ENCODE measurements at regions not wholly inside any gene's neighbourhood (a gene's known extent, or its start where the extent isn't known, plus 50 kb on each side); places are given as distances from the start of the nearest gene placed in this dataset.

DNA sequence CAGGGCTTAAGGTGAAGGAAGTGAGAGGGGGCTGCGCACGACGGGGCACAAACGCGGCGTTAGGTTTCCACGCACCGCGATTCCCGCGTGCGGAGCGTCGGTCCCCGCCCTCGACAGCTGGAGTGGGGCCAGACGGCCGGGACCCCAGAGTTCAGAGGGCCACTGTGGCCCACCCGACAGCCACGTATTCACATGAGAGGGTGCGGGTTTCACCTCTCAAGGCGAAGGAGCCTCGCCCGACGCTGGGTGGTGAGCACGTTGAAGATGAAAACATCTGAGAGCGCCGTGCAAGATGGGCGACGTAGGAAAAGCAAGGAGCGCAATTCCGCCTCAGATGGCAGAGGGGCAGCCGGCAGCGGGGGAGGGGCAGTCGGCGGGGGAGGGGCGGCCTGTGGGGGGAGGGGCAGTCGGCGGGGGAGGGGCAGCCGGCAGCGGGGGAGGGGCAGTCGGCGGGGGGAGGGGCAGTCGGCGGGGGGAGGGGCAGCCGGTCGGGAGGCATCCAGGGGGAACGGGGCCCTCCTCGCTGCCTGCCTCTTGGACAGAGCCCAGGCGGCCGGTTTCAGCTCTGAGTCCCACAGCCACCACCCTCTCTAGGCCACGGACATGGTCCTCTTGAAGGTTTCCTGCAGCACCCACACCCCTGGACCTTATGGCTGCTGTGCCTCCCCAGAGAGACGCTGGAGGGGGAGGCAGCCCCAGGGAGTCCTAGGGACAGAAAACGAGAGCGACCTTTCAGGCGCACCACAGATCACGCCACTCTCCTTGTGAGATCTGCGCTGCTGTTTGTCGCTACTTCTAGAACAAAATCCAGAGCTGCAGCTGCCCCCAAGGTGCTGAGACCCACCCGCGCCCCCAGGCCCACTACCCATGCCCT, 113.7 kb downstream of the DLL1 start:
- DNase-seq: no peak

DNA sequence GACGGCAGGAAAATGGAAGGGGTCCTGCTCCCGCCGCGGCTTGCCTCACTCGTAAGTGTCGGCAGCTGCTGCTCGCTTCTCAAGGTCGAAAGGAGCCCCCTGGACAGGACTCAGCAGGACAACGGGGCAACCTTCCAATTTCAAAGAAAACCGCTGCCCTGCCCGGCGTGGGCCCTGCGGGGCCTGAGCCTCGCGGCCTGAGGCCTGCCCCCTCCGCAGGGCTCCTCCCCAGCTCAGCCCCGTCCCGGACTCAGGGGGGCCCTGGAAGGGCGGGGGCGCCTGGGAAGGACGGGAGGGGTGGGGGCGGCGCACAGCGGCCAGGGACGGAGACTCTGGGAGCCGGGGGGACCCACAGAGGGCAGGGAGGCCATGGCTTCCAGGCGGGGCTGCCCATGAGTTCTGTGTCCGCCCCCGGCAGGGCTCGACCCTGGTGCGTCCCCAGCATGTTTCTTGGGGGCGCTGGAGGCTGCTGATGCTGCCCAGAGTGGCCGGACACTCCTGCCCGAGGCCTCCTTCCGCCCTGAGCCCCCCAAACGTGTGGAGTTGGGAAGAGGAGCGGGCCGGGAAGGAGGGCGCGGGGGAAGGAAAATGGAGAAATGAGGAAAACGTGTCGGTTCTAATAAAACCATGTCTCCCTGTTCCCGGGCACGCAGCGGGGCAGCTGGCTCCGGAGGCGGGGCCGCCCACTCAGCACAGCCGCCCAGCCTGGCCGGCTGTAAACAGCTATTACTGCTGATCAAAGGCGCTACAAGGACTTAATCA, 114.6 kb downstream of the DLL1 start:
- no peak for DNase-seq

DNA sequence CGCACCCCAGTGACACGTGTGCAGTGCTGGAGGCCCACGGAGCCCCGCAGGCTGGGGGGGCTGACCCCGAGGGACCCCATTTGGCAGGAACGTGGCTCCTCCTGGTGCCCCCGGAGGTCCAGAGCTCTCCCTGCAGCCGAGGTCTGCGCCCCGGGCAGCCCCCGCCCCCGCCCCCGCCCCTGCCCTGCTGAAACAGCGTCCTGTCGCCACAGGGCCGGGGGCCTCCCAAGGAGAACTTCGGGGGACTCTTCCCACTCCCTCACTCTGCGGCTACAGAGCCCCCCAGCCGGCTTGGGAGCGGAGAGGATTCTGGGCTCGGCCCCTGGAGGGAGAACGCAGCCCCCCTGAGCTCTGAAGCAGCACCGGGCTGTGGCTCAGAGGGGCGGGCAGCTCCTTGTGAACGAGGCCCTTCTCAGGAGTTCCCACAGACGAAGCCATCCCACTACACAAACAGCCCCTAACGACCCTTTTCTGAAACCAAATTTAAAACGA, 115.2 kb downstream of the DLL1 start:
- DNase-seq: no peak

GRCh38 chr6:170174771-170175643, 115.9 kb downstream of the DLL1 start:
- DNase-seq: no peak

- no peak for DNase-seq
Measured at GRCh38 chr6:170174124-170174770, 116.6 kb downstream of the DLL1 start.

DNA sequence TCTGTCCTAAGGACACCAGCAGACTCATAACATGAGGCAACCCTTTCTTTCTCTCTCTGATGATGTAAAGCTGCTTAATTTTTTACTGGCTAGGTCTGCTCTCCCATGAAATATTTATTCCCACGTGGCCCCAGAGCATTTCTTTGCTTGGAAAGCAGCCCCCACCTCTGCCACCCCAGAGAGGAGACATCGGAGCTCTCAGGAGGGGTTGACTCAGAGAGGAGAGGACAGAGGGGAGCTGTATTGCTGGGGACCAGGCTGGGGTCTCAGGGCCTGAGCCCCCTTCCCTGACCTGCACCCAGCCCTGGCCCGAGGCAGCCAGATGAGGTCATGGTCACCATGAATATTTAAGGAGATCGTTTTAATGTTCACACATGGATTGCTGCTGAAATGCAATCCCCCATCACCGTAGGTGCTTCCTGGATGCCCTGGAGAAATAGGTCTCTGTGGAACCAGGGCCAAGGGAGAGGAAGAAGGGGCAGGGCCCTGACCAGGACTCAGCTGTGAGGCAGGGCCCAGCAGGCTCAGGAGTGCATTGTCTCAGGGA, 117.5 kb downstream of the DLL1 start:
- no peak for DNase-seq

GRCh38 chr6:170172825-170173256, 118.0 kb downstream of the DLL1 start:
- no peak for DNase-seq

DNA sequence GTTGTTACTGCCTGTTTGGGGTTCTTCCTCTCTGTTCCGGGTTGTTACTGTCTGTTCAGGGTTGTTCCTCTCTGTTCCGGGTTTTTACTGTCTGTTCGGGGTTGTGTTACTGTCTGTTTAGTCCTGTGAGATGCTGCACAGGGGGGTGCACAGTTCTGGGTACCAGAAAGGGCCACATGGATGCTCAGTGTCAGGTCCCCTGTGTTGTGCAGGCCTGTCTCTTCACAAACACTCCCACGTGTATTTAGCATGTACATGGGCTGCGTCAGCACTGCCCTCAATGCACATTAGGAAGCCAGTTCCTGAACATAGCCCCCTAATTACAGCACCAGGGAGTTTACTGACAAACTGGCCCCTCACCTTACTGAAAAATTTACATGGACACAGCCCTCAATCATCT, 118.5 kb downstream of the DLL1 start:
- DNase-seq: no peak

DNA sequence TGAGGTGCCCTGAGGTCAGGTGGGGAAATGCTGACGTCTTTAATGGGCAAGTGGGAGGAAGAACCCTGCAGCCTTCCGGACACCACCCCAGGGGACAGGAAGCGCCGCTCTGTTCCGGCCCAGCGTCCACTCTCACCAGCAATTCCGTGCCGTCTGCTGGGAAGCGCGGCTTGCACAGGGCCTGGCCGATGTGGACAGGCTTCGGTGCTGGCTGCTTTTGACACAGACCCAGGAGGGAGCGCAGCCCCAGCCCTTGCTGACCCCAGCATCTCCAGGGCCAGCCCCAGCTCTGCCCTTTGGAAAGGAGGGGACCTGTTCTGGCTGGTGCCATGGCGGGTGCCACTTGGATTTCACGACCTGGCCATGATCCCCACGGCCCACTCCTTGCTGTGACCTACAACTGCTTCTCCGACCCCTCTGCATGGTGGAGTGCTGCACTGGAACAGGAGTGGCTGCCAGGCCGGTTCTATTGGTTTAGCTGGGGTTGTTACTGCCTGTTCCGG, 123.2 kb downstream of the DLL1 start:
- no peak for DNase-seq

GRCh38 chr6:170166511-170167122, 124.3 kb downstream of the DLL1 start:
- no peak for DNase-seq

- DNase-seq: no peak
Measured at GRCh38 chr6:170165471-170166117, 125.3 kb downstream of the DLL1 start.

DNA sequence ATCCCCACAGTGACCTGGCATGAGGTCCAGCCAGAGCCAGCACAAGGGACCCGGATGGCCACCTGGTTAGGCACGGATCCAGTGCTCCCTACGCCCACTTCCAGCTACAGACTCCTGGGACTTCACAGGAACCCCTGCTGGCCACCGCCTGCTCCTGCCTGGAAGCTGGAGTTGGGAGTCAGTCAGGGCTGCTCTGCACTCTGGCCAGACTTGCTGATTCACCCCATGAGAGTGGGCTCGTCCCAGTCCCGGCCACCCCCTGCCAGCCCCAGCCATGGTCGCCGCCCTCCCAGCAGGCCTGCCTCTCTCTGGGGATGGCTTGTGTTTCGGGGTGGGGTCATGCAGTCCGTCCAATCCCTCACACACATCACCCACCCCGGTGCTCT, 125.8 kb downstream of the DLL1 start:
- DNase-seq: no peak

DNA sequence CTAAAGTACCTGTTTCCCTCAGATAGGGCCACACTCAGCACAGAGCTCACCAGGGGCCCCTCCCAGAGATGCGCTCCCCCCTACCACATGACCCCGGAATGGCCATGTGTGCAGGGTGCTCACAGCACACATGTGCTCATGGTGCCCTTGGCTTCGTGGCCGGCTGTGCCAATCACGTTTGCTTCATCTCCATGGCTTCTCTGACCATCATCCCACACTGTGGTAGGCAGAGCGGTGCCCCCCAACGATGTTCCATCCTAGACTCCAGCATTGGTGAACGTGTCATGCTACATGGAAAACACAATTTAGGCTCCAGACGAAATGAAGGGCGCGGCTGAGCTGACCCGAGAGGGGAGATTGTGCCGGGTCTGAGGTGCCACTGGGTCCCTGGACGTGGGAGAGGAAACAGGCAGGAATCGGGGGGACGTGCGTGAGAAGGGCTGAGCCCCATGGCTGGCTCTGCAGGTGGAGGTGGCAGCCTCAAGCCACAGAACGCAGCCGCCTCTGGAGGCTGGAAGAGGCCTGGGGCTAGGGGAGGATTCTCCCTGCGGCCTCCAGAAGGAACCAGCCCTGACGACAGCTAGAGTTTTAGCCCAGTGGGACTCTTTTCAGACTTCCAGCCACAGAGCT, 126.5 kb downstream of the DLL1 start:
- no peak for DNase-seq

DNA sequence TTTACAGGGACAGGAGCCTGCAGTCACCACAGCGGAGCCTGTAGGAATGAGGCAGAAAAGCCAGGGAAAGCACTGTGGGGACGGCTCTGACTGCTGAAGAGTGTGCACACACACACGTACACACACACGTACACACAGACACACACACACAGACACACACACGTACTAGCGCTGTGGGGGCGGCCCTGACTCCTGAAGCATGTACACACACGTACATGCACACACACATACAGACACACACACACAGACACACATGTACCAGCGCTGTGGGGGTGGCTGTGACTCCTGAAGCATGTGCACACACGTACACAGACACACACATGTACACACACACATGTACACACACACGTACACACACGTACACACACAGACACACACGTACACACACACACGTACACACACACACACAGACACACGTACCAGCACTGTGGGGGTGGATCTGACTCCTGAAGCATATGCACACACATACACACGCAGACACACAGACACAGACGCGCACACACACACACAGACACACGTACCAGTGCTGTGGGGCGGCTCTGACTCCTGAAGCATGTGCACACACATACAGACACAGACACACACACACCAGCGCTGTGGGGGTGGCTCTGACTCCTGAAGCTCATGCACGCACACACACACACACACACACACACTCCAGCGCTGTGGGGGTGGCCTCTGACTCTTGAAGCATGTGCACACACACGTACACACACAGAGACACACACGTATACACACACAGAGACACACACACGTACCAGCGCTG, 127.3 kb downstream of the DLL1 start:
- no peak for DNase-seq

DNA sequence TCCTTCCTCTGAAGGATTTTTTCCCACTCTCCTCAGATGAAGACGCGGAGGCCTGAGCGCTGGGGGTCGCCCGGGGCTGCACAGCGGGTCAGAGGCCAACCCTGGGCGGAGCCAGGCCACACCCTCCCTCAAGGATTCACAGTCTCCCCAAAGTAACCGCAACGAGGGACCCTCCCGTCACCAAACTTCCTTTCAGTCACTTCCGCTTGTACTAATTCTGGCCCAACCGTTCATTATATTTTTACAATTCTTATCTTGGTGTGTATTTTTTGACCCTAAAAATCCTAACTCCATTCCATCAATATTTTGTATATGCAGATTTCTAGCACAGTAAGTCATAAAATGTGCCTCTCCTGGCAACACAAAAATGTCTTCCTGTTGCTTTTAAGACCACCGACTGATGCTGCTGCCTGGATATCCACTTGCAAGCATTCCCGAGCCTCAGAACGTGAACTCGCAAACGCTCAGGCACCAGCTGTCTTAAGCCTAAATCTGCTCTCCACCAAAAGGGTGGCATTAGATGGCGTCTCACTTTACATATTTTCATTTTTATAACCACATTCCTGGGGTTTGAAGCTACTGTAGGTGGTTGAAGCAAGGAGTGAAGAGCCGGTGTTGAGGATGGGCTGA, 128.0 kb downstream of the DLL1 start:
- no peak for DNase-seq

DNA sequence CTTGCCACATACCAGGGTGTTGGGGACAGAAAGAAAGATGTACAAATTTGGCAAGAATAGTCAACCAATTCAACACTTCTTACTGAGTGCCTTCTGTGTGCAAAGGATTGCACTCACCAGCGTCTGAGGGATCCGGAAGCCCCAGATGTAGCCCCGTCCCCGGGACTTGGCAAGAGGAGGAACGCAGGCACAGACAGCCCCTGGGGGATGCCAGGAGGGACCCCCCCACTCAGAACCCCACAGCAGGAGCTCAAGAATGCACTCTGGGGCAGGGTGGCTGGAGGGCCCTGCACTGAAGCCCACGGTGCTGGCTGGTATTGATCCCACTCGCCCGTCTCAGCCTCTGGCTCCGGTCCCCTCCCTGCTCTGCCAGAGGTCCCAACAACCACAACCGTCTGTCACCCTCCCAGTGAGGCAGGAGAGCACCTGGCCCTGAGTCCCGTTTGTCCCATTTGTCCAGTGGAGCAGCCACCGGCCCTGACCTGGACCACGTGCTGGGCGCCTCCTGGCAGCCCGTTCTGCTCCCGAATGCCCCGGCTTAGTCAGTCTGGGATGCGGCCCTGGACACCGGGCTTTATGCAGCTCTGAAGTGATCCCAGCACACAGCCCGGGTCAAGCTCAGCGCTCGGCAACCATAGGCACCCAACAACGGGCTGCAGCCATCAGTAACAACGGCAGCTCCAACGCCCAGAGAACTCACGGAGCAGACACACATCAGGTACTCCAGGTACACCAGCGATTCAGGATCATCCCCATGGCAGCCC, 128.7 kb downstream of the DLL1 start:
- no peak for DNase-seq

DNA sequence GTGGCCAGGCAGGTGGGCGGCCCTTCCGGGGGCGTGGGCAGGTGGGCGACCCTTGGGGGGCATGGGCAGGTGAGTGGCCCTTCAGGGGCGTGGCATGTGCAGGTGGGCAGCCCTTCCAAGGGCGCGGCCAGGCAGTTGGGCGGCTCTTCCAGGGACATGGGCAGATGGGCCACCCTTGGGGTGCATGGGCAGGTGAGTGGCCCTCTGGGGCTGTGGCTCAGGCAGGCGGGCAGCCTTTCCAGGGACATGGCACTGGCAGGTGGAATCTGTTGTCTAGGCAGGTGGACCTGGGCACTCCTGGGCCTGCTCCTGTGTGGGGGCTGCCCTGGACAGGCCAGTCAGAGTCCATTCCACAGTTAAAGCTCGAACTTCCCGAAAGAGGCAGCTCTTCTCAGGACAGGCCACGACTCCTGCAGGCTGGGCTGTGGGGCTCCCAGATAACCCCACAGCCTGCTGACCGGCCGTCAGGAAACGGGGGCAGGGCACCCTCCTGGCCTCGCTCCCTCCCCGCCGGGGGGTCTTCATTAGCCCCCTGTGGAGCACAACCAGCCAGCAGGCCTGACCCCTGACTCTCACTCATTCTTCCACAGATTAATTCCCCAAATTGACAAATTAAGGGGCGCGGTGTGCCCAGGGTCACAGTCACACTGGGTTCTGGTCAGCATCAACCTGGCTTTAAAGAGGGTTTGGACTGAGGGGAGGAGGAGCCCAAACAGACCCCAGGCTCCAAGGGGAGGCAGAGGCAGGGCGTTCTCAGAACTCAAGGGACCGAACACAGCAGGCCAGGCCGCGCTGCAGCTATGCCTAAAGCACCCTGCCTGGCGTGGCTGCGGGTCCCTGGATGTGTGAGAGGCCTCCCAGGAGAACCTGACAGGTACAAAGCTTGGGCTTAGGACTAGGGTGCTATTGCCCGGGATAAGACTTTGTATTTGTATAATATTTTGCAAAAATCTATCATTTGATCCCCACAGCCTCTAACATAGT, 130.0 kb downstream of the DLL1 start:
- no peak for DNase-seq
